ENCODE measurements at regions not wholly inside any gene's neighbourhood (a gene's known extent, or its start where the extent isn't known, plus 50 kb on each side); places are given as distances from the start of the nearest gene placed in this dataset.
A peak's percentile ranks its signal among the peaks of the same experiment; 100 is the strongest.

DNA sequence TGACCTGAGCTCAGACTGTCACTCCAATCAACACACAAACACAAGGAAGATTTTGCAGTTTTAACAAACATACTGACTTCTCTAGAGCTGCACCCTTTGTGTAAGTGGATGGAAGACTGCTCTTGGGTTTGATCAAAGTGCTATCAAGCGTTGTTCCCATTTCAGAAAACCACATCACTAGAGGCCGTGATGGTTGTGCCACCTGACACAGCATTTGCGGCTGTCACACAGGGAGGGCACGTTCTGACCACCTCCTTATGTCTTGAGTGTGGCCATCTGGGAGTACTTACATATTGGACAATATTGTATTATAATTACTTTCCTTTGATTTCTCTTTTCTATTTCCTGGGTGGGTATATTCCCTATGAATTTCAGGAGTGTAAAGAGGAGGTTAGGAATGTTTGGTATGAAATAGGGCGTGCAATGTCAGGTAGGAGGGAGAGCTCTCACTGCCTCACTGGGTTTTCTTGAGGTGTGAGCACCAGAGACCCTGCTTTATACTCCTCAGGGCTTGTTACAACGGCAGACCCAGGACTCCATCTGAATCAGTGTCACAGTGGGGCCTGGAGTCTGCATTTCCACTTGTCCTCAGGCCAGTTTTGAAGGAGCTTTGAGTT lies 74.3 kb downstream of the SYNE3 start:
- DNase-seq, result no peak

DNA sequence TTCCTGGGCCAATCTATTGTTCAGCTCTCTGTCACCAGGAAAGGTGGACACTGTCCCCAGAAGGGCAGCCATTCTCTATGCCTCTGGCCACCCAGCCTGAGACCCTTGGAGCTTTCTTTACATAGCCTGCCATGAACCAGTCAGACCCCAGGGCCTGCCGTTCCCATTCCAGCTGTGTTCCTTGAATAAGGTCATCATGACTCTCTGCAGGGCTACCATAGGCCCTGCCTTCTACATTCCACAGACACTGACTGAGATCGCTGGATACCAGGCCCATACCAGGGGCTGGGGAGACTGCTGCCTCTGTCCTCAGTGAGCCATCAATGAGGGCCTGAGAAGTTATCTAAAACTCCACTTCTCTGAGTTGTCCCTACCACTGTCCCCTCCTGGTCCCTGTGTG lies 75.5 kb downstream of the SYNE3 start:
- DNase-seq, result no peak

DNA sequence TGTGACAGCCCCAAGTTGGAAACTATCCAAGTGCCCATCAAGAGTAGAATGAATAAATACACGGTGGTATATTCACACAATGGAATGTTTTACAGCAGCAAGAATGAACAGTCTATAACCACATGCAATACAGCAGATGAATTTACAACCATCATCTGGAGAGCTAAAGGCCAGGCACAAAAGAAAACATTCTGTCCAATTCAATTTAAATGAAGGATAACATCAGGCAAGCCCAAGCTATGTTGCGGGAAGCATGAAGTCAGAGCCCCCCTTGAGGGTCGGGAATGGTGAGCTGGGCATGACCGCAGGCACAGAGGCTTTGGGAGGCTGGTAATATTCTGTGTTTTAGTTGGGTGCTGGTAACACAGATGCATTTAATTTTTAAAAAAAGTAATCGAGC lies 76.0 kb downstream of the SYNE3 start:
- DNase-seq, result no peak

DNA sequence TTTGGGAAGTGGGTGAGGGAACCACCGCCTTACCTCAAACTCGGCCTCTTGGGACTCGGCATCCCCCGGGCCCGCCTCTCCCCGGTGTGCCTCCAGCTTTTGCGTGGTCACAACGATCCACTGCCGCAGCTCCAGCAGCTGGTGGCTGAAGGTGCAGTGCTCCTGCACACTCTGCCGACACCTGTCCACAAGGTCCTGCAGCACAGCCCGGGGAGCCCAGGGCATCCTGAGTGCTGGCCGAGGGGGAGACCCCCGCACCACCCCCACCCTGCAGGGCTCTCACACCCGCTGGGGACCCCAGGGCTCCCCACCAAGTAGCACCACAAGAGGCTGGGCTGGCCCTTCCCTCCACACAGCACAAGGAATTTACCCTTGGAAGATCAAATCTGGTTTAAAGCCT lies 76.6 kb downstream of the SYNE3 start:
- no peak for DNase-seq

DNA sequence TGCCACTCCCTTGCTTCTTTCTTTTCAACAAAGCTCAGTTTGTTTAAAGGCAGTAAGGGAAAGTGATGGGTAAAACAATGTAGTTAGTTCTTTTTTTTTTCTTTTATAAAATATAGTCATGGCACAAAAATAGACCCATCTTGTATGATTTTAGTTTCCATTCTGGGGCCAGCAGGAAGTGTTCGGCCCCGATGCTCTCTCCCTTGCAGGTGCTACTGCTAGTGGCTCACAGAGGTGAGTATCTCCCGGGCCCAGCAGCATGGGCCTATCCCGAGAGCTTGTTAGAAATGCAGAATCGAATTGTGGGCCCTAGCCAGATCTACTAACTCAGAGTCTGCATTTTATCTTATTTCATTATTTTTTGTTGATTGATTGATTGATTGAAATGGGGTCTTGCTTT lies 78.7 kb downstream of the SYNE3 start:
- no peak for DNase-seq

DNA sequence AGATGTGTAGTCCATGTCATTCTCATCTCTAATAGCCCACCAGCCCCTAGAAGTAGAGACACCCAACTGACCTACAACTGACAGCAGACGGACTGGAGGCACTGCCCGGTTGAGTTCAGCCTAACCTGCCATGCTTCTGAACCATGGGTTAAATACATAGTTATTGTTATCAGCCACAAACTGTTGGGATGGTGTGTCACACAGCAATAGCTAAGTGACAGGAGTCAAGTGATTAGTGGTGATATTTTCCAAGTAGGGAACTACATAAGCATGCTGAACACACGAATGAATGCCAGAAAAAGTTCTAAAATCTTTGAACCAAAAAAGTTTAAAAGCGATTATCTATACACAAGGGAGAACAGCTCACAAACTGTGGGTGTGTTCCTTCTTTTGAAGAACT lies 80.1 kb downstream of the SYNE3 start:
- DNase-seq, result no peak

DNA sequence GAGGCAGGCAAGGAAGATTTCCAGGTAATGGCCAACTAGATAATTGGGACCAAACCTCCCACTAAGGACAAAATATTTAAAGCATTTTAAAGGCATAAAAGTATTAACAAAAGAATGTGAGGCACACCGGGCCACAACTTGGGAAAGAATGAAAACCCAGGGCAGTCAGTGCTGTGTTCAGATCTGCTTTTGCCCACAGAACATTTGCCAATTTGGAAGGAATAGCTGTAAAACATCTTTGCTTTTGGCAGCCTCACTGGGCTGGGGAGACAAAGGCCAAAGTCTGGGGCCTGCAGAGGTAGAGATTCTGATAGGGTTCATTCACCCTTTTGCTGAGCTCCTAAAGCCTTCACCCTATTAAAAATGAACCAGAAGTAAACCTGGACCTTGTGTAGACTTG lies 82.3 kb downstream of the SYNE3 start:
- DNase-seq, result no peak

DNA sequence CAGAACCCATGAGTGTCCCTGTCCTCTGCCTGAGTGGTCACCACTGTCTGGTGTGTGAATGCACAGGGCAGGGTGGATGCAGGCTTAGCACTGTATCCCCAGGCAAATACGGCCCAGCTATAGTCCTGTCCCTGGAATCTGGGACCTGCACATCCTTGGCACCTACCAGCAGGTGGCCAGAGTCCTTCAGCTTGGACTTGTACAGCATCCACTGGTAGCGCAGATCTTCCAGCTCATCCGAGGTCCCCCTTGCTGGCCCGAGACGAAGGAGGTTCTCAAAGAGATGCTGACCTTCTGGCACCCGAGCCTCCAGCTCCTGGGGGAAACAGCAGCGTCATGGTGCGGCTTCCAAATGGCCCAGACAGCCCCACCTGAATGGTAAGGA lies 83.4 kb downstream of the SYNE3 start:
- DNase-seq, result no peak

DNA sequence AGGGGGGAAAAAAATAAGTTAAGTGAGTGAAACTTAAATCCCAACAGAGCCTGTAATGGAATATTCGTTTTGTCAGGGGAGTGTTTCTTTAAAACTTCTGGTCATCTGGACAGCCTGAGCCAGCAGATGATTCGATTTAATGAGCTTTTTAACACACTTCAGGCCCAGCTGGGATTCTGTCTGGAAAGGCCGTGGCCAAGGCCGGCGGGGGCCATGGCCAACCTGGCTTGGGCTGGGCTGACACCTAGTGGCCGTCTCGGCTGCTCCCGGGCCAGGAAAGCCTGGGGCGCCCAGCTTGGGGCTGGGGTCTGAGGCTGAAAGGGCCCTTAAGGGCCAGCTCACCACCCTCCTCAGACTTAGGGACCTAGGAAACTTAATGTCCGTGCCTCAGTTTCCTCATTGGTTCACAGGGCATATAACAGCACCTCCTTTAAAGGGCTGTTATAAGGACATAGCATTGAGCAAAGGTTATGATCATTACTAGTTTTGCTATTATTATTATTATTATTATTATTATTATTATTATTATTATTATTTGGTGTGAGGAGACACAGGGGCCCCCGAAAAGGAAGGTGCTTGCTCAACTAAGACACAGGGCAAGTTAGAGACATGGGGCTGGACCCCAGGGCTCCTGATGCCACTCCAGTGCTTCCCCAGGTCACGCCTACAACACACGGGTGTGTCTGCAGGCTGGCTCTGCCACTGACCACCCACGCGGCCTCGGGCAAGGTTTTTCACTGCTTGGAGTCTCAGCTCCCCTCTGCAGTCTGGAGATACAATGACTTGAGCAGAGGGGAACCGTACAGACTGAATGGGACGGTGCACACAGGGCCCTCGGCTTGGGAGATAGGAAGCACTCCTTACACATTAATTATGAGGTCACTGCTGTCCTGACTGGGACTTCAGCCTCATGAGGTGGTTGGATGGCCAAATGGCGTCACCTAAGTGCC lies 84.0 kb downstream of the SYNE3 start:
- DNase-seq, result peak; percentile 6

DNA sequence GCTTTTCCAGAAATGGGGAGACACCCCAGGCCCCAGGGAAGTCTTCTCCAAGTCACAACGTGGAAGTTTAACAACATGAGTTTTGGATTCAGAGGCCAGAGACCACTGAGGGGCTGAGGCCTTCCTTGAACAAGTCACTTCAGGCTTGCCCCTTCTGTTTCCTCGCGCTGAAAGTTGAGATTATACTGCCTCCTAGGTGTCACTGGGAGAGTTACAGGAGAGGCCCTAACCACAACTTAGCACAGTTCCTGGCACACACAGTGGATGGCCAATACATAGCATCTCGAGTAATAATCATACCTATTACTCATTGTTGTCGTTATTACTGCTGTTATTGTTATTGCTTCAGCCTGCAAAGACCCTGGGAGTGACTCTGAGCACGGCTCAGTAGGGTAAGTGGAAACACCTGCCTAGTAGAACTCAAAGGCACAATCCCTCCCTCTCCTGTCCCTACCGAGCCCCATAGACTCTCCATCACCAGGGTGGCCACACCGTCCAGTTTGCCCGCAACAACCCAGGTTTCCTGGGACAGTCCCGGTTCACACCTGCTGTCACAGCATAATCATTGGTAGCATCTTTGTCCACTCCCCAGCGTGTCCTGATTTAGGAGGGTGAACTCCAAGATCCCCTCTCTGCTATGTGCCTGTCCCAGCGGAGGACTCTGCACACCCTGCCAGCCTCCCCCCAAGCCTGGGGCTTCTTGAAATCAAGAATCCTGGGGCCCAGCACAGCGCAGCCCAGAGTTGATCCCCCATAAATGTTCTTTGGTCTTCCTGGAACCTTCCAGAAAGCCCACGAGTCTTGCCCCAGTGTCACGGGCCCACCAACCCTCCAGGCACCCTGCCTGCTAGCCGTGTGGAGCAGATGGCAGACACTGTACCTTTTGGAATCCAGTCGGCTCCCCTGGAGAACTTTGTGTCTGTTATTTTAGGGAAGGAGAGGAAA lies 85.0 kb downstream of the SYNE3 start:
- DNase-seq, result peak; percentile 1

DNA sequence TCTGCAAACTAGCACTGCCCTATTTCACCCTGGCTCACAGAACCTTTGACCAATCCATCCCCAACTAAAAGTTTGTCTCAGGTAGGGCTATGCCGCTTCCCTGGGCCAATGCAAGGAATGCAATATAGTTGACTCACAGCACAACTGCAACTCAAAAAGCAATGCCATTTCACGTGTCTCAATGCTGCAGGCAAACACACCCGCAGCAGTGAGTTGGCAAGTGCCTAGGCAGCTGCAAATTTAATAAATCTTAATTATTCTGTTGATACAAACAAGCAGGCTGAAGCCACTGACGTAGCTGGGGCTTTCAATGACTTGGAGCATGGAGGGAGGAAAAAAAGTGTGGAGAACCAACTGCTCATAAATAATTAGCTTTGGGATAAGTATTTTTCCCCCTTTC lies 87.9 kb downstream of the SYNE3 start:
- no peak for DNase-seq

DNA sequence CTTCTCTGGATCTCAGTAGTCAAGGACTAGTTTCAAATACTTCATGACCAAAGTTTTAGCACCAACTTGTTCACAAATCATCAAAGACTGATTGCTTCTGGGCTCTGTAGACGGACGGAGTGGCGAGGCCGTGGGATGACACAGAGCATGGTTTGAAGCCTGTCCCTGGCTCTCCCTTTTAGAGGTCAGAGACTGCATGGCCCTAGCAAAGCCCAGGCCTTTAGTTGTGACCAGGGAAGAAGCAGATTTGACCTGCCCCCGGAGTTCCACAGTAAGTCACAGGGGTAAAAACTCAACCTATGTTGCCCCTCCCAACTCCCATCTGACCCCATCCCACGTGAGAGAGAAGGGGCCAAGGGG lies 90.4 kb downstream of the SYNE3 start:
- no peak for DNase-seq

DNA sequence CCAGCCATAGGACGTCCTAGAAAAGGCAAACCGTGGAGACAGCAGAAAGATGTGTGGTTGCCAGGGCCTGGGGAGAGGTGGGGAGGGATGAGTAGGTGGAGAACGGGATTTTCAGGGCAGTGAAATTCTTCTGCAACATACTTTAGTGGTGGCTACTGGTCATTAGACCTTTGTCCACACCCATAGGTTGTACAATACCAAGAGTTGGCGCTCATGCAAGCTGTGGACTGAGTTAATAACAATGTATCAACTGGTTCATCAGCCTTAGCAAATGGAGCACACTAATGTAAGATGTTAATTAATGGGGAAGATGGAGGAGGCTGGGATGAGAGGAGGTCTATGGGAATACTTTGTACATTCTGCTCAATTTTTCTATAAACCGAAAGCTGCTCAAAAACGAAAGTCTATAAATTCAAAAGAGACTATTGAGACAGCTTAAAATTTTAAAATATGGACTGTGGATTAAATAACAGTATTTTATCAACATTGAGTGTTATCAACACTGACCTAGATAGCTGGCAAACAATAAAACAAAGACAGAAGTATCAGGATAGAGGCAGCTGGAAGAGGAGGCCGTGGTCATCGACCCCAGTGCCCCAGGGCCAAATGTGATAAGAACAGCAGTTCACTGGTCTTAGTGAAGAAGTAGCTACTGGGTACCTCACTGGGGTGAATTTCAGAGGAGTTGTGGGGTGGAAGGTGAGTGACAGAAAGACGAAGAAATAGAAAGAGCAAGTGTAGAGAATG lies 90.9 kb downstream of the SYNE3 start:
- no peak for DNase-seq

DNA sequence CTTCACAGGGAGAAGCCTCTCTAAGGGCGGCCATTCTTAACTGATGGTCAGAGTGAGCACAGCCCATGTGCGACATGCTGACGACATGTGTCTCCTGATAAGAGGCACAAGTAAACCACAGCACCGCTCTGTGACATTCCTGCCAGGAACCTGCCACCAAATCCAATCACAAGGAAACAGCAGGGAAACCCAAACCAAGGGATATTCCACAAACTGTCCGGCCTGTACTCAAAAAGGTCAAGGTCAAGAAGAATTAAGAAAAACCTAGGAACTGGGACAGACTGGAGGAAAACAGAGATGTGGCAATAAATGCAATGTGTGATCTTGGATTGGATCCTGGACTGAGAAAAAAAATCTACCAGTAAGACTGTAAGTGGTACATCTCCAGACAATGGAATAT lies 91.9 kb downstream of the SYNE3 start:
- DNase-seq, result no peak

DNA sequence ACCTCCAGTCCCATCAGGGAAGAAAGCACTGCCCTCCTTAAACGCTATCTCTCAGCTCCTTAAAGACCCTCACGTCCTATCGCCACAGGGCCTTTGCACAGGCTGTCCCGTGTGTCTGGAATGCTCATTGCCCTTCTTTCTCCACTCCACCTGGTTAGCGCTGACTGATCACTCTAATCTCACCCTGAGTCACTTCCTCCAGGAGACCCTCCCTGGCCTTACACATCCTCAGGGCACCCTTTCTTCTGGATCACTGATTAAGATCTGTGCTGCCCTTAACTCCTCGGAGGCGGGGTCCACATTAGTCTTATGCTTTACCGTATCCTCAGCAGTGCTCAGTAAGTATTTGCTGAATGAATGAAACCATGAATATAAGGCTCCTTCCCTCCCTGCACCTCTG lies 94.7 kb downstream of the SYNE3 start:
- DNase-seq, result no peak

DNA sequence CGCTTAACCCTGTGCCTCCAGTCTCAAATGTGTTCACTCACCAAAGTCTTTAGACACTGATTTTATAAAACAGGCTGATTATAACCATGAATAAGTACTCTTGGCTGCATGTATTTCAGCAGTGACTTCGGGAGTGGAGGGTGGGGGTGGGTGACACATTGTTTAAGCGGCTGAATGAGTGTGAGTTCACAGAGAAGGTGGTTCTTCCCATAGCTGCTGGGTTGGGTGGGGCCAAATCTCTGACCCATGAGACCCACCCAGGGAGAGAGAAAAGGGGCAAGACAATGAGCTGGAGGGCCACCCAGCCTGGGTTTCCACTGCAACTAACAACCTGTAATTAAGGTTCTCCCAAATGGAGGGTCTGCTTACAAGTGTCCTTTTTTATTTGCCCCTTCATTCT lies 96.4 kb downstream of the SYNE3 start:
- no peak for DNase-seq

DNA sequence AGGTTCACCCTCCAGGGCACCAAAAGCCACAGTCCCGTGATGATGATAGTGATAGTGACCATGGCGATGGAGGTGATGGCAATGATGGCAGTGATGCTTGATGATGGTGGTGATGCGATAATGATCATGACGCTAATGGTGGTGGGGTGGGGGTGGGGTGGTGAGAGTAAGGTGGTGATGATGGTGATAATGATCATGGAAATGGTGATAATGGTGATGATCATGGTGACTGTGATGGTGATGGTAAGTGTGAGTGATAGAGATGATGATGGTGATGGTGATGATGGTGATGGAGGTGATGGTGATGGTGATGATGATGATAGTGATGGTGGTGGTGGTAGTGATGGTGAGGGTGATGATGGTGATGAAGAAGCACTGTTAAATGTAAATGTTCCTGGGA lies 96.9 kb downstream of the SYNE3 start:
- DNase-seq, result no peak

DNA sequence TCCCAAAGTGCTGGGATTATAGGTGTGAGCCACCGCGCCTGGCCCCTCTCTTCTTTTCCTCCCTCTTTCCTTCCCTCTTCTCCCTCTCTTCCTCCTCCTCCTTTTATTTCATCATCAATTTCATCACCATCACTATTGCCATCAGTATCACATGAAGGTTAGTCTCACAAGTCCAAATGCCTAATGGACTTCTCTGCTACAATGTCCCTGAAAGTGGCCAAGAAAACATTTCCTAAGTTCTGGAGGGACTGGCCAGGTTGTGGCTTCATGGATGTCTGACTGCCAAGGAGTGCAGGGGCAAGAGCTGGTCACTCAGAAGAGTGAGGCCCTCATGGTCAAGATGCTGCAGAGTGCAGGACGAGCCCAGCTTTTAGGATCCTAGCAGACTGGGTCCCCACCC lies 97.6 kb downstream of the SYNE3 start:
- no peak for DNase-seq

DNA sequence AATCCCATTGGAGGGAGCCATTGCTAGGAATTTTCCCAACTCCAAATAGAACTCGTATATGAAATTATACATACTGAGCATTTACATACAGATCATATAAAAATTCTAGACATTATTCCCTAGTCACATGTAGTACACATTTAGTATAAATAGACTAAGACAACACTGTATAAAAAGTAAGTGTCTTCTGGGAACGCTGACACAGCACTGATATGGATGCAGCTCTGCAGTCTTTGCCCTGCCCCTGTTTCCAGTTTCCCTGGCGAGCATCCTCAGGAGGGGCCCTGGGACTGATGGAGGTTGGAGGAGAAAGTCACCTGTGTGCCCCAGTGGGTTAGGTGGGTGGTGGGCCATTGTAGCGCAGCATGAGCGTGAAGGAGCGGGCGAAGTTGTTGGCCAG lies 97.8 kb upstream of the CLMN start:
- DNase-seq, result no peak

DNA sequence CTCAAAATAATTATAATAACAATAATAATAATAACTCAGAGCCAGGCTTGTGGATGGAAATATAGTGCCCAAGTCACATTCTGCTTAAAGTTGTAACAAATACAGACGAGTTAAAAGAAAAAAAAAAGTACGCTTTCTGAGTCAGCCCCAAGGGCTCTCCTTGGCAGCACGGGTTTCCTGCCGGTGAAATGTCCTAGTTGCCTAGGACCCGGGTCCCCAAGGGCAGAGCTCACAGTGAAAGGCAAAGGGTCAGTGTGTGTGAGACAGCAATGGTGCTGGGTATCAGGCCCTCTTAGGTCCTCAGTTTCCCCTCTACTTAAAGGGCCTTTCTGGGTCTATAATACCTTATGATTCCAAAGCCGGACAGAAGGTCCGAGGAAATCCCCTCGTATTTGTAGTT lies 96.3 kb upstream of the CLMN start:
- DNase-seq, result no peak

DNA sequence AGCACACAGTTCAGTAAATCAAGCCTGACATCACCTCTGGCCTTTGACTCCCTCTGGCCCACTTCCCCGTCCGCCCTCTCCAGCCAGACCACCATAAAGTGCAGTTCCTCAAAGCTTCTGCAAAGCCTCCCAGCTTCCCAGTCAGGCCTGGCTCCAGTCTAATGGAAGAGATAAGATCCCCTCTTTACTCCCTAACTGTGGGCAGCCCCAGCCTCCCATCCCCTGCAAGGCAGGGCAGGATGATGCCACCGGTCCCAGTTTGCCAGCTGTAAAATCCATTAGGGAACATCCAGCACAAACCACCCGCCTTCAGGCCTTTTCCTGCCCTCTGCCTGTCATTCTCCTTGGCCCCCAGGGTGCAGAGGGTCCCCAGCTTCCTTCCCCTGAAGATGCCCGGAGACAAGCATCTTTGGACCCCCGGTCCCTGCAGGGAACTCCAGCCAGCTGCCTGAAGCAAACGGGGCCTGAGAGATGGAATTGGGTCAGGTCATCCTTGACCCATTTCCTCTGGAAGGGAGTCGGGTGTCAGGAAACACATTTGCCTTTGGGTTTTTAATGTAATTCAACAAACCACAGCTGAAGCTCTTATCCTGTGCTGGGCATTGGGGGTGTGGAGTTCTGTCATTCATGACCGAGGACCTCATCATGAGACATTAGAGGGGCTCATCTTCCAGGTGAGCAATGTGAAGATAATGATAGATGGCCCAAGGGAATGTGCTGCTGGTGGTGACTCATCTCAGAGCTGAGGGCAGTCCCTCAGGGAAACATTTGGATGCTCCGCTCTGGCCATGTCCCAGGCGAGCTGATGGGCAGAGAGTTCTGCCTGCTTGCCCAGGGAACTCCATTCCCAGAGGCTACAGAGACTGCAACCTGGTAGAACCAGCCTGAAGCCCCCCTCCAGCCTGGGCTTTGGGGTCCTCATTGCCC lies 93.8 kb upstream of the CLMN start:
- DNase-seq, result no peak

DNA sequence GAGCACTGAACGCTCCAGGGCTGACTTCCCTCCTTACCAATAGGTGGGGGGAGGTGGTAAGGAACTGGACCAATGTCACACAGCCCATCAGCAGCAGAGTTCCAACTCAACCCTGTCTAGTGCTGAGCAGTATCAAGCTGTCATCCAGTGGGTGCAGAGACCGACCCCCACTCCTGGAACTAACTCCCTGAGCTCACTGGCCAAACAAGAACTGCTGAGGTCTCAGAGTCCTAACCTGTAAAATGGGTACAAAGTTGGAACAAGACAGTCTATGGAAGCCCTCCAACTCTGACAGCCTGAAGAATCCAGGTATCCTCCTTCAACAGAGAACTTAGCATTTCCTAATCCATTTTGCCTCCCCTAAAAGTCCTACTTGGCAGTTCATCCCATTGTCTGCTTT lies 91.1 kb upstream of the CLMN start:
- DNase-seq, result no peak
